ENCODE measurements at regions not wholly inside any gene's neighbourhood (a gene's known extent, or its start where the extent isn't known, plus 50 kb on each side); places are given as distances from the start of the nearest gene placed in this dataset.

- DNase-seq (ENCODE audit: low read depth): no peak
- no peak overlapping the region for H3K4me3 ChIP-seq (ENCODE audit: low read length)
- TF ChIP-seq CTCF (IDR thresholded peaks at IDR 0.05; ENCODE audit: insufficient read depth, low read depth, low read length, missing control alignments): no peak
These were observed 146.5 kb upstream of the ARPP21 start for GRCh38 chr3:35492841-35493240.

- DNase-seq (ENCODE audit: low read depth): no peak
- TF ChIP-seq CTCF (IDR thresholded peaks at IDR 0.05; ENCODE audit: insufficient read depth, low read depth, low read length, missing control alignments): no peak
These were observed 140.7 kb upstream of the ARPP21 start for GRCh38 chr3:35498506-35499210.

GRCh38 chr3:35500641-35501350 lies 138.5 kb upstream of the ARPP21 start:
- TF ChIP-seq CTCF (IDR thresholded peaks at IDR 0.05; ENCODE audit: insufficient read depth, low read depth, low read length, missing control alignments): no peak
- no peak for DNase-seq (ENCODE audit: low read depth)
- H3K4me3 ChIP-seq (ENCODE audit: low read length): no peak overlapping the region

More at GRCh38 chr3:35498506-35499210, 140.7 kb upstream of the ARPP21 start:
- H3K4me3 ChIP-seq (ENCODE audit: low read length): no peak overlapping the region

GRCh38 chr3:35502699-35503098 lies 136.6 kb upstream of the ARPP21 start:
- no peak for DNase-seq (ENCODE audit: low read depth)
- TF ChIP-seq CTCF (IDR thresholded peaks at IDR 0.05; ENCODE audit: insufficient read depth, low read depth, low read length, missing control alignments): no peak
- H3K4me3 ChIP-seq (ENCODE audit: low read length): no peak overlapping the region

GRCh38 chr3:35505181-35505580 lies 134.1 kb upstream of the ARPP21 start:
- DNase-seq (ENCODE audit: low read depth): no peak
- H3K4me3 ChIP-seq (ENCODE audit: low read length): no peak overlapping the region
- no peak for TF ChIP-seq CTCF (IDR thresholded peaks at IDR 0.05; ENCODE audit: insufficient read depth, low read depth, low read length, missing control alignments)

- no peak for DNase-seq (ENCODE audit: low read depth)
- H3K4me3 ChIP-seq (ENCODE audit: low read length): no peak overlapping the region
These were observed 133.6 kb upstream of the ARPP21 start for GRCh38 chr3:35505772-35506171.

More at GRCh38 chr3:35505772-35506171, 133.6 kb upstream of the ARPP21 start:
- TF ChIP-seq CTCF (IDR thresholded peaks at IDR 0.05; ENCODE audit: insufficient read depth, low read depth, low read length, missing control alignments): no peak
